Urothelium cell line (cell line): ENCODE measurements at regions not wholly inside any gene's neighbourhood (a gene's known extent, or its start where the extent isn't known, plus 50 kb on each side); places are given as distances from the start of the nearest gene placed in this dataset.
"Not testable (repeated sequence)": the region's sequence is repeated elsewhere in the genome, so short reads cannot be mapped to it uniquely, and the experiment has no call there.

Source experiments
- DNase-seq: peaks from one replicate; pipeline ENCODE4 v3.0.0; 2011; ENCODE audit warnings: low spot score, mixed read lengths
- FAIRE-seq: peaks from 2 replicates; lab custom pipeline; 2011; peaks lifted over from hg19 to GRCh38; lab: Jason Lieb, UNC

- DNase-seq (no peak), FAIRE-seq (no peak)
Measured at GRCh38 chr2:7094231-7094741, 177.1 kb downstream of the RNF144A start.

- FAIRE-seq (no peak), DNase-seq (no peak)
Measured at GRCh38 chr2:7096726-7097352, 179.6 kb downstream of the RNF144A start.

GRCh38 chr2:7097353-7097895 is 180.2 kb downstream of the RNF144A start:
- DNase-seq (peak; percentile 77), FAIRE-seq (peak; percentile 61)

- DNase-seq = no peak
- no peak for FAIRE-seq
Measured at GRCh38 chr2:7098816-7099215, 181.6 kb downstream of the RNF144A start.

GRCh38 chr2:7099687-7100086 is 182.5 kb downstream of the RNF144A start:
- FAIRE-seq, DNase-seq: not testable (repeated sequence)

GRCh38 chr2:7102826-7103225 is 185.6 kb downstream of the RNF144A start:
- DNase-seq (no peak), FAIRE-seq (no peak)

GRCh38 chr2:7108792-7109532 is 191.8 kb downstream of the RNF144A start:
- no peak for DNase-seq
- no peak for FAIRE-seq

- no peak for FAIRE-seq
- DNase-seq = no peak
Measured at GRCh38 chr2:7109533-7109885, 192.3 kb downstream of the RNF144A start.

- DNase-seq = no peak
Measured at GRCh38 chr2:7111626-7112025, 194.4 kb downstream of the RNF144A start.

GRCh38 chr2:7115364-7115763 is 198.2 kb downstream of the RNF144A start:
- DNase-seq (no peak), FAIRE-seq (no peak)

More at GRCh38 chr2:7111626-7112025, 194.4 kb downstream of the RNF144A start:
- no peak for FAIRE-seq

- no peak for FAIRE-seq
Measured at GRCh38 chr2:7115906-7116305, 198.7 kb downstream of the RNF144A start.

GRCh38 chr2:7116511-7116910 is 199.3 kb downstream of the RNF144A start:
- FAIRE-seq = no peak
- DNase-seq = no peak

More at GRCh38 chr2:7115906-7116305, 198.7 kb downstream of the RNF144A start:
- no peak for DNase-seq

- FAIRE-seq = no peak
Measured at GRCh38 chr2:7117076-7117475, 199.9 kb downstream of the RNF144A start.

GRCh38 chr2:7118606-7119131 is 201.5 kb downstream of the RNF144A start:
- FAIRE-seq (no peak), DNase-seq (no peak)

More at GRCh38 chr2:7117076-7117475, 199.9 kb downstream of the RNF144A start:
- no peak for DNase-seq

- FAIRE-seq (no peak), DNase-seq (peak; percentile 46)
Measured at GRCh38 chr2:7119132-7119835, 202.1 kb downstream of the RNF144A start.

- FAIRE-seq (no peak), DNase-seq (no peak)
Measured at GRCh38 chr2:7121851-7122250, 204.6 kb downstream of the RNF144A start.

GRCh38 chr2:7127156-7127555 is 209.9 kb downstream of the RNF144A start:
- no peak for FAIRE-seq
- DNase-seq = no peak

- no peak for FAIRE-seq
Measured at GRCh38 chr2:7127687-7128086, 210.5 kb downstream of the RNF144A start.

GRCh38 chr2:7131261-7131660 is 214.0 kb downstream of the RNF144A start:
- DNase-seq (no peak), FAIRE-seq (no peak)

More at GRCh38 chr2:7127687-7128086, 210.5 kb downstream of the RNF144A start:
- DNase-seq = no peak

- DNase-seq (no peak), FAIRE-seq (no peak)
Measured at GRCh38 chr2:7132753-7133152, 215.5 kb downstream of the RNF144A start.

GRCh38 chr2:7133521-7133920 is 216.3 kb downstream of the RNF144A start:
- no peak for DNase-seq
- no peak for FAIRE-seq
